H1 (cell line): ENCODE measurements at regions not wholly inside any gene's neighbourhood (a gene's known extent, or its start where the extent isn't known, plus 50 kb on each side); places are given as distances from the start of the nearest gene placed in this dataset.

Experiments
- BACH1 ChIP-seq: IDR thresholded peaks from 2 replicates; pipeline ENCODE4 v1.6.1; 2012; ENCODE audit warnings: low read length, improper control_type of control experiment
- EP300 ChIP-seq, 2 experiments: IDR thresholded peaks; 1 replicate in 1 of 2; 2 replicates in 1 of 2; pipeline ENCODE4 v1.6.1; 2011 to 2012; ENCODE audit warnings: low read depth in 2 of 2, low read length in 2 of 2, mild to moderate bottlenecking in 2 of 2, borderline replicate concordance in 1 of 2, inconsistent platforms in 1 of 2, moderate library complexity in 1 of 2
- NRF1 ChIP-seq: IDR thresholded peaks from 2 replicates; pipeline ENCODE4 v1.6.1; 2011; ENCODE audit warnings: mild to moderate bottlenecking, low read depth, low read length, improper control_type of control experiment
- POLR2A ChIP-seq, 2 experiments: IDR thresholded peaks; 1 replicate in 1 of 2; 2 replicates in 1 of 2; pipeline ENCODE4 v1.6.1; 2011; ENCODE audit warnings: low read depth in 2 of 2, low read length in 2 of 2, mild to moderate bottlenecking in 2 of 2; ENCODE audit errors: control extremely low read depth in 1 of 2
- TF ChIP-seq, protein P1 (sequence below), 3 experiments: IDR thresholded peaks; 1 replicate in 2 of 3; 2 replicates in 1 of 3; pipeline versions ENCODE4 v1.5.1 to v1.6.1; 2011; ENCODE audit warnings: low read length in 3 of 3, mild to moderate bottlenecking in 3 of 3, inconsistent platforms in 2 of 3, low read depth in 1 of 3, moderate library complexity in 1 of 3; ENCODE audit not compliant: insufficient read depth in 1 of 3; ENCODE audit errors: control extremely low read depth in 1 of 3

DNA sequence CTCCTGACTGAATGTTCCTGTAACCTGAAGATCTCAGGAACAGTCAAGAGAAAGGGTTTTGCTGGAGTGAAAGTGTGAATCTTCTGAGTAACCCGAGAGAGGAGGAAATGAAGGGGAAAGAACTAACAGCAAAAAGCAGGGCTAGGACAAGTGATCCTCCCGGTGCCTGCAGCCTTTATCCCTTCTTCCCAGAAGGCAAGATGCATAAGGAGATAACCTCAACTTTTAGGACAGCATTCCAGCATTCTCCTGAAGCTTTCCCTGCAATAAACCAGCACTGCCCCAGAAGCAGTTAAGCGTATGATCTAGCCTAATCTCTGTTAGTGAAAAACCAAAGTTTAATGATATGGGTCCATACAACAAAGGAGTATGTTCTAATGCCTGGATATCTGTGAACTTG is 298.8 kb downstream of the MEX3B start:
- TF ChIP-seq NRF1 (no peak), POLR2A (IDR thresholded peaks at IDR 0.05; ENCODE audit: control extremely low read depth in 1 of 2, low read depth in 2 of 2, low read length in 2 of 2) (no peak), EP300 (IDR thresholded peaks at IDR 0.05; ENCODE audit: borderline replicate concordance in 1 of 2, low read depth in 2 of 2, low read length in 2 of 2) (no peak), BACH1 (no peak)
- TF ChIP-seq, protein P1, sequence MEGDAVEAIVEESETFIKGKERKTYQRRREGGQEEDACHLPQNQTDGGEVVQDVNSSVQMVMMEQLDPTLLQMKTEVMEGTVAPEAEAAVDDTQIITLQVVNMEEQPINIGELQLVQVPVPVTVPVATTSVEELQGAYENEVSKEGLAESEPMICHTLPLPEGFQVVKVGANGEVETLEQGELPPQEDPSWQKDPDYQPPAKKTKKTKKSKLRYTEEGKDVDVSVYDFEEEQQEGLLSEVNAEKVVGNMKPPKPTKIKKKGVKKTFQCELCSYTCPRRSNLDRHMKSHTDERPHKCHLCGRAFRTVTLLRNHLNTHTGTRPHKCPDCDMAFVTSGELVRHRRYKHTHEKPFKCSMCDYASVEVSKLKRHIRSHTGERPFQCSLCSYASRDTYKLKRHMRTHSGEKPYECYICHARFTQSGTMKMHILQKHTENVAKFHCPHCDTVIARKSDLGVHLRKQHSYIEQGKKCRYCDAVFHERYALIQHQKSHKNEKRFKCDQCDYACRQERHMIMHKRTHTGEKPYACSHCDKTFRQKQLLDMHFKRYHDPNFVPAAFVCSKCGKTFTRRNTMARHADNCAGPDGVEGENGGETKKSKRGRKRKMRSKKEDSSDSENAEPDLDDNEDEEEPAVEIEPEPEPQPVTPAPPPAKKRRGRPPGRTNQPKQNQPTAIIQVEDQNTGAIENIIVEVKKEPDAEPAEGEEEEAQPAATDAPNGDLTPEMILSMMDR (IDR thresholded peaks at IDR 0.05; ENCODE audit: control extremely low read depth in 1 of 3, insufficient read depth in 1 of 3, low read depth in 1 of 3, low read length in 3 of 3) = no peak
